Lower leg skin (tissue), 4 donors: ENCODE measurements at regions not wholly inside any gene's neighbourhood (a gene's known extent, or its start where the extent isn't known, plus 50 kb on each side); places are given as distances from the start of the nearest gene placed in this dataset.

Experiments used
- DNase-seq, 2 donors: peaks; one replicate each; pipeline ENCODE4 v3.0.0-alpha.2; 2019; ENCODE audit warnings: low spot score in 2 of 2
- H3K4me3 ChIP-seq: fragments of 200-600 bp; sonication (generic); 2 replicates; pipeline ENCODE4 v1.5.1; 2017; ENCODE audit warnings: mild to moderate bottlenecking, low read depth; ENCODE audit not compliant: poor library complexity, severe bottlenecking
- POLR2A ChIP-seq, 2 donors: fragments of 450-650 bp; IDR thresholded peaks; one replicate each; pipeline ENCODE4 v1.6.1; 2016 to 2017; ENCODE audit warnings: antibody characterized with exemption in 2 of 2, mild to moderate bottlenecking in 1 of 2, moderate library complexity in 1 of 2
- WGBS, 2 donors: methylation state at CpG; one replicate each; pipeline ENCODE4 v1.1.5; 2018; 5-methylcytosine and 5-hydroxymethylcytosine counted together
- intact Hi-C: fragments of 100-400 bp; cut with DNase I; formaldehyde crosslinking; loops from one replicate; pipeline ENCODE4 v1.15.0; 2023; ENCODE audit warnings: low total_unique reads
- TF ChIP-seq, protein P1 (sequence below), 3 donors: fragments of 450-650 bp; IDR thresholded peaks; one replicate each; pipeline ENCODE4 v1.5.1; 2016; ENCODE audit warnings: antibody characterized with exemption in 3 of 3, mild to moderate bottlenecking in 3 of 3, moderate library complexity in 2 of 3

DNA sequence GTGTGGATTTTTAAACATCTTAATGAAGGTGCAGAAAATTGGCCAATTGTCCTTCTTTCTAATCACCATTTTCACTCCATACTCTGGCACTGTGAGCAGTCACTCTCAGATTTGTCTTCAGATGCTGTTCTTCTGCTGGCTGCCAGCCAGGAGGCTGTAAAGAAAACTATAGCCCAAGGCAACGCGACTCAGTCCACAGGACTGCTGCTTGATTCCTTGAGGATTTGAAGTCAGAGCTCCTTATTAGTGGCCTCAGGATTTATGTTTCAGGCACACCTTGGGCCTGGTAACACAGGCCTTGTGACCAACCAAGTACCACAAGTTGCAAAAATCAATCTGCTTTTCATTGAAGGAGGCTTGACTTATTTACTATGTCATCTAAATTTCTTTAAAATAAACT lies 342.6 kb downstream of the GPM6A start:
- intact Hi-C loops, result no loop called here

DNA sequence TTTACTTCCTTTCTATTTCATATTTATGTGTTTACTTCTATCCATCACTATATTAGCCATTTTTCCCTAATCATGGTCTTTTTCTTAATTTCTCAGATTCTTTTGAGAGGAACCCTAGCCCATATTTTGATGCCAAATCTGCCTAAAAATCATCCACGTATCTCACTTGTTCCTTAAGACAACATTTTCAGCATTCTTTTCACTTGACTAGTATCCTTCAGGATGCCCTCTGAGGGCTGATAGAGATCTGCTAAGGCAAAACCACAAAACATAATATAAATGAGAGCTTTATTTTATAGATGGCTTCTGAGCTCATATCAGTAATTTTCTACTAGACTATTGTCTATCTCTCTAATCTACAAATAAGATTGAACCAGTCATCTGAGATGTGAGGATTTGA lies 341.9 kb downstream of the GPM6A start:
- no peak overlapping the region for H3K4me3 ChIP-seq
- no peak for TF ChIP-seq POLR2A (IDR thresholded peaks at IDR 0.05)
- TF ChIP-seq, protein P1, sequence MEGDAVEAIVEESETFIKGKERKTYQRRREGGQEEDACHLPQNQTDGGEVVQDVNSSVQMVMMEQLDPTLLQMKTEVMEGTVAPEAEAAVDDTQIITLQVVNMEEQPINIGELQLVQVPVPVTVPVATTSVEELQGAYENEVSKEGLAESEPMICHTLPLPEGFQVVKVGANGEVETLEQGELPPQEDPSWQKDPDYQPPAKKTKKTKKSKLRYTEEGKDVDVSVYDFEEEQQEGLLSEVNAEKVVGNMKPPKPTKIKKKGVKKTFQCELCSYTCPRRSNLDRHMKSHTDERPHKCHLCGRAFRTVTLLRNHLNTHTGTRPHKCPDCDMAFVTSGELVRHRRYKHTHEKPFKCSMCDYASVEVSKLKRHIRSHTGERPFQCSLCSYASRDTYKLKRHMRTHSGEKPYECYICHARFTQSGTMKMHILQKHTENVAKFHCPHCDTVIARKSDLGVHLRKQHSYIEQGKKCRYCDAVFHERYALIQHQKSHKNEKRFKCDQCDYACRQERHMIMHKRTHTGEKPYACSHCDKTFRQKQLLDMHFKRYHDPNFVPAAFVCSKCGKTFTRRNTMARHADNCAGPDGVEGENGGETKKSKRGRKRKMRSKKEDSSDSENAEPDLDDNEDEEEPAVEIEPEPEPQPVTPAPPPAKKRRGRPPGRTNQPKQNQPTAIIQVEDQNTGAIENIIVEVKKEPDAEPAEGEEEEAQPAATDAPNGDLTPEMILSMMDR (IDR thresholded peaks at IDR 0.05), result no peak
- intact Hi-C loops, result no loop called here
- 26 to 38% methylated on average over 1 of the region's 1 CpG for WGBS, 2 donors
- DNase-seq, result no peak

More for the DNA sequence above, 342.6 kb downstream of the GPM6A start:
- TF ChIP-seq, protein P1 (IDR thresholded peaks at IDR 0.05), result no peak
- no peak for TF ChIP-seq POLR2A (IDR thresholded peaks at IDR 0.05)
- WGBS, 2 donors, result 20 to 56% methylated on average over 2 of the region's 2 CpGs
- DNase-seq, result no peak
- H3K4me3 ChIP-seq, result no peak overlapping the region

DNA sequence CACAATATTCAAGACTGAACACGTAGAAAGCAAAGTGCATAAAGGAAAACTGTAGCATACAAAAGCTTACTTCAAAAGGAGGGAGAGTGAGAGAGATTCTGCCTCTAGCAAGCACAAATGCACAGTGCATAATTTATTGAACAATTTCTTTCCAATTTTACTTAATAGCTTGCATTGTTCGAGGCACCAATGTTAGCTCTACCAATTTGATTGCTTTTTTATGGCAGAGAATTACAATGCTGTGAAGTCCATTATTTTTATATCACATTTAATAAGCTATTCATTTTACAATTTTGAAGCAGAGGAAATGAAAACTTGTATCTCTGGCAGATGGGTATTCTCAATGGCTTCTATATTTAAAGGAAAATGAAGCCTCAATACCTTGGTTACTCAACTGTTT lies 331.7 kb downstream of the GPM6A start:
- 18 to 25% methylated on average over 2 of the region's 2 CpGs for WGBS, 2 donors
- intact Hi-C loops, result no loop called here
- DNase-seq, result no peak
- no peak overlapping the region for H3K4me3 ChIP-seq
- TF ChIP-seq, protein P1 (IDR thresholded peaks at IDR 0.05), result no peak
- no peak for TF ChIP-seq POLR2A (IDR thresholded peaks at IDR 0.05)

DNA sequence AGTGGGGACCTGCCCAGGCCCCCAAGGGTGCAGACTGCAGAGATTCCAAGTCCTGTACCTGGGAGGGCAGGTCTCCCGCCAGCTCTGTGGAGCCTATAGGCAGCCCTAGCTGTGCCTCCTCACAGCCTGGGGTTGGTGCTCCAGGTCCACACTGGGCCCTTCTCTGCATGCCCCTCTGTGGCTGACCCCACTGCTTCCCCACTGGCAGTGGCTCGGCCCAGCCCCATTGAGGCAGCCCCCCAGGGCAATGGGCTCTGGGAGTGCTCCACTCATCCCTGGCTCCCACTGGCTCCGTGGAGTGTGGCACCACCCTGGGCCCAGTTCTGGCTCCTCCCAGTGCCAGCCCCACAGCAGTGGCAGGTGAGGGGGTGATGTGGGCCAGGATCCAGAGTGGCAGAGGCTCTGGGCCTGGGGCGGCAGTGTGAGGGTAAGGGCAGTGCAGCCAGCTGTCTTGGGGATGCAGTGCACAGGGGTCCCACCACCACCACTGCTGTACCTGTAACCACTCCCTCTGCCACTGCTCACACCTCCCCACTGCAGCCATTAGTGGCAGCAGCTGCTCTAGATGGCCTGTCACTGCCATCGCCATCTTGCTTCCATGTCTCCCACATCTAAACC lies 312.2 kb downstream of the GPM6A start:
- no peak for DNase-seq
- no peak for TF ChIP-seq POLR2A (IDR thresholded peaks at IDR 0.05)
- TF ChIP-seq, protein P1 (IDR thresholded peaks at IDR 0.05), result no peak
- no peak overlapping the region for H3K4me3 ChIP-seq
- 80 to 98% methylated on average over 4 of the region's 5 CpGs for WGBS, 2 donors
- intact Hi-C loops, result no loop called here

DNA sequence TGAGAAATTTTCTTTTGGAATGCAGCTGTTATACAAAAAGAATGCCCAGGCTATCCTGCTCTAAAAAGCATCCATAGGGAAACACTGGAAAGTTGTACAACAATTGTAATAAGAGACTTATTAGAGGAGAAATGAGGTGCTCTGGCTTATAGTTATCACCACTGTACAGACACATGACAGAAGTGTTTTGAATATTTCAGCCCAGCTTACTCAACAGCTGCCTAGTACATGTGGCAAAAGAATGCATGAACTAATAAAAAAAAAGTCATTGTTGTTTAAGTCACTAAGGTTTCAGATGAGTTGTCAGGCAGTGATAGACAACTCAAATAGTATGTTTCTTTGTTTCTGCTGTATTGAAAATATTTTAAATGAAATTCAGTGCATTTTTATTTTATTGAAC lies 307.7 kb downstream of the GPM6A start:
- intact Hi-C loops, result no loop called here
- TF ChIP-seq, protein P1 (IDR thresholded peaks at IDR 0.05), result no peak
- no peak for TF ChIP-seq POLR2A (IDR thresholded peaks at IDR 0.05)
- no peak overlapping the region for H3K4me3 ChIP-seq
- DNase-seq, result no peak

DNA sequence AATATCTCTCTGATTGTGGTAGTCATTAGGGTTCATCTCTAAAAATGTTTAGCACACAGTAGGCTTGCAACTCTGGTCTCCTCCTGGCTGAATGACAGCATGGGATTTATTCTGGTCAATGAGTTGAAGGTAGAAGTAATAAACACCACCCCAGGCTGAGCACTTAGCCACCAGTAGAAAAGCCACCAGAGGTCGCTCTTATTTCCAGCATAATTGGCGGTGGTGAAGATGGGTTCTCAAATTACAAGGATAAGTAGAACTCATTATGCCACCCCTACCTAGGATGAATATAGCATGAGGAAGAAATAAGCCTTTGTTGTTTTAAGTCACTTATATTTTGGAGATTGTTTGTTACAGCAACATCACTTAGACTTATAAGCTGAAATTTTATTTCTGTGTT lies 302.7 kb downstream of the GPM6A start:
- 61 to 78% methylated on average over 2 of the region's 2 CpGs for WGBS, 2 donors
- TF ChIP-seq, protein P1 (IDR thresholded peaks at IDR 0.05), result no peak
- TF ChIP-seq POLR2A (IDR thresholded peaks at IDR 0.05), result no peak
- no peak for DNase-seq
- intact Hi-C loops, result no loop called here
- H3K4me3 ChIP-seq, result no peak overlapping the region
